GM18499 (cell line): ENCODE measurements at regions not wholly inside any gene's neighbourhood (a gene's known extent, or its start where the extent isn't known, plus 50 kb on each side); places are given as distances from the start of the nearest gene placed in this dataset.

Experiments
- ATAC-seq: cut with Tn5 transposase; IDR thresholded peaks from one replicate; pipeline ENCODE4 v1.9.1; 2021; ENCODE audit warnings: moderate number of reproducible peaks; ENCODE audit not compliant: insufficient read depth, unreplicated experiment

DNA sequence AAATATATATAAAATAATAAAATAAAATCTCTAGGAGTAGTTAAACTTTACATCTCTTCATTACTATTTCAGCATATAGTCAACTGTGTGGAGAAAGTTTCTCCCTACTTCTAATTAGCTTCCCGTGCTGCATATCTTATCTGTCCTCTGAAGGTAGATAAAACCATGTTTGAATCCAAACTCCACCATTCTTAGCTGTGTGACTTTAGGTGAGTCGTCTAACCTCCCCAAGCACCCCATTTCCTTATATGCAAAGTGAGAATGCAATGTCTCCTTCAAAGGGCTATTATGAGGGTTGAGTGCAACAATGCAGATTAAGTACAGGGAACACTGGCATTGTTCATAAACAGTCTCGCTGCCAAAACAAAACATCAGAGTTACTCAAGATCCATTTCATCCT, 80.8 kb upstream of the DRD2 start:
- ATAC-seq: no peak

DNA sequence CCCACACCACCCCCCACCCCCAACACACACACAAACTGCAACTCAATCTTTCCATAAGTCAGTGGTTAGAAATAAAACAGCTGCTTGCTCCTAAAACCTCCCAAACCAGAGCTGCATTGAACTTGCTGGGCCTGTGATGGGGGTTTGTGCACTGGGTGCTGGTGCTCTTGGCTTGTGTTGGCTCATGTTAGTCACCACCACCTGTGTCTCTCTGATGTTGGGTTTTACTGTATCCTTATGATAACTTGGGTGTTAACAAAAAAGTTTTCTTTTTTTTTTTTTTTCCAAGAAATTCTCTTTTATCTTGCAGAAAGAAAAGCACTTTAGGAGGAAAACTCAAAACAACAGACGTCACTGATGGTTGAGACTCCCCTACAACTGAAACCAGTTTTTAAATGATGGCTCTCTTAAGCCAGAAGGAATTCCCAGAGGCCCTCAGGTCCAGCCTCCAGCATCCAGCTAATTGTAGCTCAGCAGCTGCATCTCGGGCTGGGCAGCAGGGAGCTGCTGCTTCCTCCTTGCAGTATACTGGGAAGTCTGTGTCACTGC, 79.9 kb upstream of the DRD2 start:
- ATAC-seq: no peak

DNA sequence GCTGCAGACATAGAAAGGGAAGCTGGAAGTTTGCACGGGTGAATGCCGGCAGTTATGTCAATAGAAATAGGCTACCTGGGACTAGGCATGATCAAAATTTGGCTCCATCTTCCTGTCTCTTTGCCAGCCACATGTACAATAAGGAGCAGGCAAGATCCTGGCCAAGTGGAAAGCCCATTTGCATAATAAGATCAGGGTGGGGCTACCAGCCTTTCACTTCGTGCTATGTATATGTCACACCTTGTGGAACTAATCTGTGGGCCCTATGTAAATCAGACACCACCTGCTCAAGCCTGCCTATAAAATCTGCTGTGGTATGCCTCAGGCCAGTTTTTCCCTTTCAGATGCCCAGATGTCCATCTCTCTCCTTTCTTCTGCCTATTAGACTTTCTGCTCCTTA, 79.3 kb upstream of the DRD2 start:
- no peak for ATAC-seq

DNA sequence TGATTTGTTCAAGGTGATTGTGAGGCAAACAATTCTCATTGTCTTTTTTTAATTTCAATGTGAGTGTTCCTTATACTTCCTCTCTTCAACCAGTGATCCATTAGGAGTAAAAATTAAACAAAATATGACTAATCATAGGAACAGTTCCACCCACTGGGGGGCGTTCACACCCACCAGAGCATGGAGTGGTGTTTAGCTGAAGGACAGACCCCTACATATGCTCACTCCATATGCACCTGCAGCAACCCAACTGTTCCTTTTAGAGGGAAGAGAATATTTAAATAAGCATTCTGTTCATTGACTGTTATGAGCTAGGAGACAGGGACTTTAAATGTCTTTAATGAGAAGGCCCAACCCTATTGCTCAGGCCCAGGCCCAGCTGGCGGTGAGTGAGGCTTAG, 78.7 kb upstream of the DRD2 start:
- no peak for ATAC-seq

DNA sequence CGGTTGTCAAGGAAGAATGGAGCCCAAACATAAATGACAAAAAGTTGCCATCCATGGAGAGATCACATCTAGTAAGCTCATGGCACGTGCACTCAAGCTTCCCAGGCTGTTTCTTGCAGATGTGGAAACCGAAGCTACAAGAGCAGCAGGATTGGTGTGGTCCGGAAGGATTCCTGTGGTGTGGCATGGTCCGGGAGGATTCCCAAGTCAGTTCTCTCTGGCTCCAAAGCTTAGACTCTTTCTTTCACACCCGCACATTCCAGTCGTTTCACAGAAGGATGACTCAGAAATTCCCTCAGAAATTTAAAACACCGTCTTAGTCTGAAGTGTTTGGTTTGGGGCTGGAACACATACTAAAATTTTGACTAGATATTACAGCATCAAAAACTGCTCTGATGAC, 78.0 kb upstream of the DRD2 start:
- ATAC-seq: no peak

DNA sequence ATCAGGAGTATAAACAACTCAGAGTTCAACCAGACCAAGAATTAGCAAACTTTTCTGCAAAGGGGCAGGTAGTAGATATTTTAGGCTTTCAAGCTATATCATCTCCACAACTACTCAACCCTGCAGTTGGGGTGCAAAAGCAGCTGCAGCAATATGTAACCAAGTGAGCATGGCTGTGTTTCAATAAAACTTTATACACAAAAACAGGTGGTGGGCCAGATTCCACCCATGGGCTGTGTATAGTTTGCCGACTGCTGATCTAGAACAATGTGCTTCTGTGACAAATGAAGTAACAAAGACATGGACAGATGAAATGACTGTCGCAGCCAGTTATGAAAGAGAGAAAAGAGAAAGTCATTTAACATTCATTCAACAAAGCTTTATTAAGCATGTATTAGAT, 77.1 kb upstream of the DRD2 start:
- no peak for ATAC-seq

DNA sequence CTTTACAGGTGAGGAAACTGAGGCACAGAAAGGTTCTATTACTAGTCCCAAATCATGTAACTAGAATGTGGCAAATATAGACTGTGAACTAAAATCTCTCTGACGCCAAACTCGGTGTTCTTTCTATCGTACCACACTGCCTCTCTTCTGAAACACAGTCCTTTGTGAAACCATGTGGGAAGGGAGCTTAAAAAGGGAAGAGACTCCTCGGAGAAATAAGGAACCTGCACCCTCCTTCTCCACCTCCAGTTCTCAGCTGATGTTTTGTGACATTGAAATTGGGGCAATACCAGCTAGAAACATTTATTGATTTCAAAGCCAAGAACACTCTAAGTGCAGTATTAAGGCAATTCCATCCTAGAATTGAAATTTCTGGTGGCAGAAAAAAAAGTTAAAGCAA, 76.4 kb upstream of the DRD2 start:
- no peak for ATAC-seq

DNA sequence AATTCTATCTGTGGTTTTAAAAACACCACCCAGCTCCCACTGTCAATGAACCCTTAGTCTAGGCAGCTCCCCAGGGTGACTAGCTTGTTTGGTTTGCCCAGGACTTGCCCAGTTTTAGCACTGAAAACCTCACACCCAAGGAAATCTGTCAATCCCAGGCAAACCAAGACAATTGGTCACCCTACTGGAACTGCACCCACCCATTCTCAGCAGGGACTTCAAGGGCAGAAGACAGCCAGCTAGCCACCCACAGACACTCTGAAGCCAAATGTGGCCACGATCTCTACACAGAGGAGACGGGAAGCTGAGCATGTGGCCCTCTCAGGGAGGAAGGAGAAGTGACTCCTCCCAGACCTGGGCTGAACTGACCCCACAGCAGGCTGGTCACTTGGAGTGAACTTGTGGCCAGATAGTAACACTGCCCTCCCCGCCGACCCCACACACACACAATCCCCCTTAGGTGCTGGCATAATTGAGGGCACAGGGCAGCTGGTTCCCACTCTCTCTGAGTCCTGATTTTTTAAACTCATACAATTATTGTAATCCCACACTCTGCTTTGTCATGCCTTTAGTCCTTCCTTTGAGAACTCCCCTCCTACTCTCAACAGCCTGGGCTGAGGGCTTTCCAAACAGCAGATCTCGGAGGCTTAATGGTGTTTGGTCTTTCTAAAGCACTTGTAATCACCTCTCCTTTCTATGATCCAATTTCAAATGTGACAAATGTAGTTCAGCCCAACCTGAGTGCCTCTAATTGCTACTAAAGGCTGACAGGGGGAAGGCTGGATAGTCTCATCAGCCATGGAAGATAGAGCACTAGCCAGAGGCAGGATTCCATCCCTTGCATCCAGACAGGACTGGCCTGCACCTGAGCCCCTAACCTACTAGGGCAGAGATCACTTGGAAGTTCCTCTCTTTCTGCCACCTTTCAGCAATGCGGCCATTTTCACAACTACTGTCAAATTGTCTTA, 74.7 kb upstream of the DRD2 start:
- no peak for ATAC-seq

DNA sequence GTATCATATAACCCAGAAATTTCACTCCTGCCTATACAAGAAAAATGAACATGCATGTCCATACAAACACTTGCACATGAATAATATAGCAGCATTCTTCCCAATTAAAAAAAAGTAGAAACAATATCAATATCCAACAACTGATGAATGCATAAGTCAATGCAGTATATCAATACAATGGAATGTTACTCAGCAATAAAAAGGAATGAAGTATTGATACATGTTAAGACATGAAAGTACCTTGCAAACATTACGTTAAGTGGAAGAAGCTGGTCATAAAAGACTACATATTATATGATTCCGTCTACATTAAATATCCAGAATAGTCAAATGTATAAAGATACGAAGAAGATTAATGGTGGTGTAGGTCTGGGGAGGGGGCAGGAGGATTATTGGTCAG, 73.9 kb upstream of the DRD2 start:
- ATAC-seq: no peak

DNA sequence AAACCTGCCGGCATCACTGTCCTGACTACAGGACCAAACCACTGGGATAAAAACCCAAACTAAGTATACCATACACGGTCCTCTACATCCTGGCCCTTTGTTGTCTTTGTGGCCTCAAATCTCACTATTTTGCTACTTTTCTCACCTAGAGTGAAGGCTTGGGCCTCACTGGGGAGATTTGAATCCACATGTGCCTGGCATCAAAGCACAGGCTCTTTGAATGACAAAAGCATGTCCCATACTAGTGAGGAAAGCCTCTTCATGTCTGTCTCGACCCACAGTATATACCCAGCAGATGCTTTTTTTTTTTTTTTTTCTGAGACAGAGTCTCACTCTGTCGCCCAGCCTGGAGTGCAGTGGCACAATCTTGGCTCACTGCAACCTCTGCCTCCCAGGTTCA, 72.5 kb upstream of the DRD2 start:
- ATAC-seq: no peak

DNA sequence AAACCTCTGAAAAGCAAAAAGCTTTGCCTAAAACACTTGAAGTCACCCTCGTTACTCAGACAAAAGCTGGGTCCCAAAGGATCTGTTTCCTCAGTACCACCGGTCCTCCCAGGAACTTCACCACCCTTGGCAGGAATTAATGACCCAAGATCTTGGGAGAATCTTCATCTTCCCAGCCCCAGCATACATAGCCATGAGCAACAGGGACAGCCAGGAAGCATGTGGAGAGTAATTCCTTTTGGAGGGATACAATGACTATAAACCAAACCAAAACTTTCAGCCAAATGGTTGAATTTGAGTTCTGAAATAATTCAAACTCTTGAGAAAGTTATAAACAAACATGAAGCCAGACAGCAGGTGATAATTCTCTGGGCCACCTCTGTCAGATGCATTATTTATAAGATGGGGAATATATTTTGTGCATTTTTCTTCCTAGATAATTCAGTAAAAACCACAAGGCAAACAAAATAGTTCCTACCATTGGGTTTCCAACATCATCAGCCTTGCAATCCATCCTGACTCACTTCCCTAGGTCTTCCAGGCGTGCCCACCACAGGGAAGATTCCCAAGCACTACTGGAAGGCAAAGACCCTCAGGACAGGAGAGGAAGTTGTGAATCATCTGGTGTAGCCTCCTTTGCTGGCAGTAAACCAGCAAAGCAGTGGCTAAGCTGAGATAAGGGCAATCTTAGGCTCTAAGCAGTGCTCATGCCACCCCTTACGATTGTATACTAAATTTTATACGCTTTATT, 71.7 kb upstream of the DRD2 start:
- no peak for ATAC-seq

DNA sequence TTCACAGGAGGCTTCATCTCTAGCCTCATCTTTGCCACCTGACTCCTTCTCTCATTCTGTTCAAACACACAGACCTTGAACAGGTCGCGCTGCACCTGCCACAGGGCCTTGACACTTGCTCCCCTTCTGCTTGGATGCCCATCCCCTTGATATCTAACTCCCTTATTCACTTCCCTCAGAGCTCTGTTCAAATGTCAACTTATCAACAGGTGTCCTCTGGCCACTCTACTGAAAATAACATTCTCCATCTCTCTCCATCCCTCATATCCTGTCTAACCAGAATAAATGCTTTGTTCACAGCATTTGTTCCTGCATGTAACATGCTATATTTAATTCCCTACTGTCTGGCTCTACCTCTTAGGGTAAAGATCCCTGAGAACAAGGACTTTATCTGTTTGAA, 67.2 kb upstream of the DRD2 start:
- no peak for ATAC-seq

DNA sequence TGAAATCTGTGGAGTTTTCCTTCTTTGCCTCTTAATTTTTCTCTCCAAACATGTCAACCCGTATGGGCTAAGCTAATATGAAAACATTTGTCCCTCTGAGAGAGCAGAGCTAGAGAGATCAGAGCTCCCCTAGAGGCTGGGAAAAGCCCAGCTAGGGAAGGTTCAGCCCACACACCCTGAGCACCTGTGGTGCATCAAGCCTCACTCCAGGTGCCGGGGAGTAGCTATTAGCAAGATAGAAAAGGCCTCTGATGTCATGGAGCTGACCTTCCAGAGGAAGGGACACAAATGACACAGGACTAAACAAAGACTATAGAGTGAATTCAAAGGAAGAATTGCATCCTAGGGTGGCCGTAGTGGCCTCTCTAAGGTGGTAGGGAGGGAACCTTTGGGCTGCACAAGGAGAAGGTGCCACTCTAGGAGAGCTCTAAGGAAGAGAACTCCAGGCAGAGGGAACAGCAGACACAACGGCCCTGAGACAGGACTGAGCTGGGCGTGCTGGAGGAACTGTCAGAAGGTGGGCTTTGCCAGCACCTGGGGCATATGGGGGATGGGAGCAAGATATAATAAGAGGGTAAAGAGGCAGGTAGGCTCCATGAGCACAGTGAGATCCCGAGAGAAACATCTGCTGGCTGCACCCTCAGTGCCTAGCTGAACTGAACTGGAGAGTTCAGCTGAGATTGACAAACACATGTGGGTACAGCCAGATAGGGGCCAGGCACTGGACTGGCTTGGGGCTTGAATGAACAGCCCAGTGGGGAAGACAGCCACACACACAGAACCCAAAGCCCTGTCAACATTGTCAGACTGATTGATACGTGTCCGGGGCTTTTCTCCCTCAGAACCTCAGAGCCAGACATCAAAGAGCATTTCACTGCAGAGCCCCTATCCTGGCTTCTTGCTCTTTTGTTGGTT, 65.5 kb upstream of the DRD2 start:
- ATAC-seq: no peak

DNA sequence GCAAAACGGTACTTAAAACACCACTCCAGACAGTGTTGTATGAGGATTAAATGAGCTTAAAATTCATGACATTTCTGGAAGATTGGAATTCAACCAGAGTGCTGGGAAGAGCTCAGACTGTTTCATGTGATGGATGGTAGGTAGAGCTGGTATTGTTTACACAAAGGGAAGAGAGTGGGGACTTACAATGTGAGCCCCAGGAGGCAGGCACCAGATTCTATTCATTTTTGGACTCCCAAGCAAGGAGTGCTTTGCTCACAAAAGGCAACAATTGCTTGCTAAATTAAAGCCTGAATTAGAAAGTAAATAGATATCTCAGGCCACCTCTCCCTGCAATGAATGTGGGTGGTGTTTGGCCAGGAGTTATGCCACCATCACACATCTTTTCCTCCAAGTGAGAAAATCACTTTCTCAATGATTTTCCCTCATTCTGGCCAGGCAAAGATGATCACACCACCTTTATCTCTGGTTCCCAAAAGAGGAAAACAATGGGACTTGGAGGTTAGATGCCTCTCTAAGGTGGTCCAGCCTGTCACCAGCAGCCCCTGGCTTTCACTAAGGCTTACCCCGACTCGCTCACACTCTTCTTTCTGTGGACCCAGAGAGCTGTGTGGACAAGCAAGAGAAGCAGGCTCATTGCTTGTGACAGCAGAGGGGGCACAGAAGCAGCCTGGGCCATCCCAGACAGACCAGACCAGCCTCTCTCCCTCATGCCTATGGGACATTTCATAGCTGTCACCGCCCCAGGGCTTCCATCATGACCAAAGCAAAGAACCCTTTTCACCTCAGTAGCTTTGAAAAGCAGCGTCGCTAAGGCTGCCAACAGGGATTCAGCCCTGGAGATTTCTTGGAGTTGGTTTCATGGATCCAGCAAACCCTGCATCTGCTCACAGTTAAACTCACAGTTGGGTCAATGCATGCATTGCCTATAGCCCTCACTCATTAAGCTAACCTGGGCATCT, 63.5 kb upstream of the DRD2 start:
- ATAC-seq: no peak

DNA sequence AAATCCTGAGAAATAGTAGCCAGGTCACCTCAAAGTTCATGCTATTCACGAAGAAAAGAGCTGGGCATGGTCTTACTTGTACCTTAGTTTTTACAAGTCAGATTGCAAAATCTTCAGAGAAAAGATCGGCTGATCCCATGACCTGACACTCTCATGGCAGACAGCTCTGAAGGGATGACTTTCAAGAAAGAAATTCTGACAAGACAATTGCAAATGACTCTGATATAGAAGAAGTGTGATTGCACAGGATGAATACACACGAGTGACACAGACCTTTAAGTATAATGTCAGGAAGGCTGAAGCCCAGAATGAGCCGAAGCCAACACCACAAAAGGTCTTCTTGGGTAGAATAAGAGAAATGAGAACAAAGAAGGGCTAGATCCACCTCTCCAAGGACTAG, 59.4 kb upstream of the DRD2 start:
- no peak for ATAC-seq

DNA sequence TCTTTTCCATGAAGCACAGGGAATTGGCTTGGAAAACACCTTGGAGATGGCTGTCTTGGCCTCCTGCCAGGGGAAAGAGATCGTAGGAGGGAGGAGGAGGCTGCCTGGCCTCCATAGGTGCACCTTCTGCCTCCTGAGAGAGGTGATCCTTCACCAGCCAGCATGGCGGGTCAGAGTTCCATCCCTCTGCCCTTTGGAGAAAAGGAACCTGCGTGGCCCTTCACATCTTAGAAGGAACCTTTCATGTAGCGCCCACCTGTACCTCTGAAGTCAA, 58.2 kb upstream of the DRD2 start:
- no peak for ATAC-seq

DNA sequence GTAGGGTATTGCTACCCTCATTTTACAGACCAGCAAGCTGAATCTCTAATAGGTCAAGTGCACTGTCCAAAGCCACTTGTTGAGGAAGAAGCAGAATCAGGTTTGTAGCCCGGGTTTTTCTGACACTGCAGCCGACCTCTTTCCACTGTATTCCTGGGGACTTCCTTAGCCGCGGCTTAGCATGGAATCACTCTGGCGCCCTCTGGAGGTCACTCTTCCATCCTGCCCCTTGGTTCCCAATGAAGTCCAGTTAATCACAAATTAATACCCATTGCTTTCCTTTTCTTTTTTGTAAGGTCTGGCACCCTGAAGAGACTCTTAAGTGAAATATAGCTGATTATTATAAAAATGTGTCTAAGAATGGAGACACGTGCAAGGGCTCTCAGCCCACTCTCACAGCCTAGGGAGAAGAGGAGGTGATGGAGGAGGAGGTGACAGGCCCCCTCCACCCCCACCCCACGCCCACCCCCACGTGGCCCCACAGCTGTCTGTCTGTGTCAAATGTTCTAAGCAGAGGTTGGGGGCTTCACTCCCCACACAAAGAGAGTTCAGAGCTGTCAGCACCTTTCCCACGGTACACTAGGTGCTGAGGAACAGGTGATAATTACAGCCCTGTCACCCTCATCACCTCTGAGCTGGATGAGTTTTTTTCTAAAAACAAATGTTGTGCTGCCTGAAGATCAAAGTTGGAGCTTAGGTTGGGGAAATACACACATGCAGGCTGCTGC, 57.7 kb upstream of the DRD2 start:
- no peak for ATAC-seq

DNA sequence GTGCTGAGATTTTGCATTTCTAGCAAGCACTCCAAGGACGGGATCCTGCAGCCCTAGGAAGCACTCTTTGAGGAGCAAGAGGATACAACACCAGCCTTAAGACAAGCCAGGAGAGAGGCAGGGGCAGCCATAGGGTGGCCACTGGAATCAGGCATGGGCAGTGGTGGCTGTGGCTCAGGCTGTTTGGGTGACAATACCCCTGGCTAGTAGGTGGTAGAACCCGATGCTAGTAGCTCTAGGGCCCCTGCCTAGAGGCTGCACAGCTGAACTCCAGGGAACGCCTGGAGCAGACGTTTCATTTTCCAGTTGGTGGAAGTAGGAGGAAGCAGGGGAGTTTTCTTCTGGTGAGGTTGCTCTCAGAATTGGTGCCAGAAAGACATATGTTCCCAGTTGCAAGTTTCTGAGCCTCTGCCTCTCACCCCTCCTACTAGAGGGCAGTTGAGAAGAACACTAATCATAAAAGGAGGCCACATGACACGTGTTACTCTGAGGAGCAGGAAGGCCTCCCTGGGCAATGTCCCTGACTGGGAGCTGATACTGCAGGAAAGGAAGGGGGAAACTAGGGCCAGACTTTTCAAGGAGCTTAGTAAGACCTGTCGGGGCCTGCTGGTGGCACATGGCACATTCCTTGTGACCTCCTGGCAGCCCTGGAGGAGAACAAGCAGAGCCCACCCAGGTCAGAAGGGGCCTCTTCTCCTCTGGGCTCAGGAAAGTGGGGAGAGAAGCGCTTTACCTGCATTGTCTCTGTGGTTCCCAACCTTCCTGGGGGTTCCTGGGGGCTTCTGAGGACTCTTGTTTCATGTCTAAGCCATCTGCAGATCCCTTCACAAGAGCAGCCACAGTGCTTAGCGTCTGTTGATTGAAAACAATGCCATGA, 56.6 kb upstream of the DRD2 start:
- no peak for ATAC-seq
